HG02870 (cell line): ENCODE measurements at regions not wholly inside any gene's neighbourhood (a gene's known extent, or its start where the extent isn't known, plus 50 kb on each side); places are given as distances from the start of the nearest gene placed in this dataset.
"Not testable (repeated sequence)": the region's sequence is repeated elsewhere in the genome, so short reads cannot be mapped to it uniquely, and the experiment has no call there.

Source experiments
- ATAC-seq: cut with Tn5 transposase; IDR thresholded peaks from one replicate; pipeline ENCODE4 v1.9.1; 2021; ENCODE audit warnings: mild to moderate bottlenecking, moderate library complexity; ENCODE audit not compliant: unreplicated experiment

DNA sequence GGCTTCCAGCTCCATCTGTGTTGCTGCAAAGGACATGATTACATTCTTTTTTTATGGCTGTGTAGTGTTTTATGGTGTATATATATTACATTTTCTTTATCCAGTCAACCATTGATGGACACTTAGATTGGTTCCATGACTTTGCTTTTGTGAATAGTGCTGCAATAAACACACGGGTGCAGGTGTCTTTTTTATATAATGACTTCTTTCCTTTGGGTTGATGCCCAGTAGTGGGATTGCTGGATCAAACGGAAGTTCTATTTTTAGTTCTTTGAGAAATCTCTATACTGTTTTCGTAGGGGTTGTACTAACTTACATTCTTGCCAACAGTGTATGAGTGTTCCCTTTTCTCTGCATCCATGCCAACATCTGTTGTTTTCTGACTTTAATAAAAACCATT, 189.7 kb downstream of the ACTR3B start:
- no peak for ATAC-seq

DNA sequence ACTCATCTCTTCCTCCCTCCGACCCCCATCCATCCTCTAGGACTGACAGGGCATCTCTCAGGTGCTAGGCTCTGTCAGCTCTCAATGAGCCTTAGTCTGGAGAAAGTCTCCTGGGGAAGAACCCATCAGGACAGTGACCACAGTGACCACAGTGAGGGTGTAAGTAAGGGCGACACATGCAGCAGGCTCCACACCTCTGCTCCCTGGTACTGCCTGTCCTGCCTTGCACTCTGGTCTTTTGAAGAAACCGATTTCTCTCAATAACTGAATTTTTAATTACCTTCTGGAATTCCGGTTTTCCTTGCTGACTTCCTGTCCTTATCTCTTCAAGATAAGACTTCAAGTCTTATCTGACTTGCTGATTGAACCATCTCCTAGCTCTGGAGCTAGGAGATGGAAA, 190.2 kb downstream of the ACTR3B start:
- no peak for ATAC-seq

DNA sequence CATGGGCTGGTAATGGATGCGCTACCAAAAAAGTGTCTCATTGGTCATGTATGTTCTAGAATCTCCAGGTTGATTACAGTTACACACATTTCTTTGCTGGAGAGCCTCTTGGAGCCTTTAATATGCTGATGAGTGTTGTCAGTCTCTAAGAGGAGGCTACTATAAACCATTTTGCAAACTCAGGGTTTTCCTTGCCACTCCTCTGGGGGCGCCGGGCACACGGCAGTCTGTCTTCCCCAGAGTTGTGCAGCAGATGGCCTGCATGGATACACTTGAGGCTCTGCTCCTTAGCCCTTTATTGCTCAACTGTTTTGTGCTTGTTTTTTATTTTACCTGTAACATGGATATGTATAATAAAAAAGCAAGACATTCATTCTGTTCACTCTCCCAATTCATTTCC, 196.5 kb downstream of the ACTR3B start:
- no peak for ATAC-seq

DNA sequence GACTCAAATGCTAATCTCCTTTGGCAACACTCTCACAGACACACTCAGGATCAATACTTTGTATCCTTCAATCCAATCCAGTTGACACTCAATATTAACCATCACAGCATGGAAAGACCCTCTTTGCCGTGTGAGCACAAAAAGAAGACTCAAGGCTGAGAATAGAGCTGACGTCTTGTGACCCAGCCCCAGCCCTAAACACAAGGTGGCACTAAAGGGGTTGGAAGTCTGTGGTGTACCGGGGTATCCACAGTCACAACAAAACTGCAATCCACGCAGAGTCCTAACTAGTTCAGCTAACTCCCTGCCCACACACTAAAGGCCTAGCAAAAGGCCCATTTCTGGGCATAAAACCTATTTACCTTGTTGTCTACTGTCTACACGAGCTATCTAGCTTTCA, 200.1 kb downstream of the ACTR3B start:
- no peak for ATAC-seq

DNA sequence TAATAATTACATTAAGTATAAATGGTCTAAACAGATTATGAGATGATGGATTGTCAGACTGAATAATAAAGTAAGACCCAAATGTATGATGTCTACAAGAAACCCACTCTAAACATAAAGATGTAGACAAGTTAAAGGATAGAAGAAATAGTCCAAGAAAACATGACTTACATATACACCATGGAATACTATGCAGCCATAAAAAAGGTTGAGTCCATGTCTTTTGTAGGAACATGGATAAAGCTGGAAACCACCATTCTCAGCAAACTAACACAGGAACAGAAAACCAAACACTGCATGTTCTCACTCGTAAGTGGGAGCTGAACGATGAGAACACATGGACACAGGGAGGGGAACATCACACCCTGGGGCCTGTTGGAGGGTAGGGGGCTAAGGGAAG, 202.2 kb downstream of the ACTR3B start:
- ATAC-seq: not testable (repeated sequence)

DNA sequence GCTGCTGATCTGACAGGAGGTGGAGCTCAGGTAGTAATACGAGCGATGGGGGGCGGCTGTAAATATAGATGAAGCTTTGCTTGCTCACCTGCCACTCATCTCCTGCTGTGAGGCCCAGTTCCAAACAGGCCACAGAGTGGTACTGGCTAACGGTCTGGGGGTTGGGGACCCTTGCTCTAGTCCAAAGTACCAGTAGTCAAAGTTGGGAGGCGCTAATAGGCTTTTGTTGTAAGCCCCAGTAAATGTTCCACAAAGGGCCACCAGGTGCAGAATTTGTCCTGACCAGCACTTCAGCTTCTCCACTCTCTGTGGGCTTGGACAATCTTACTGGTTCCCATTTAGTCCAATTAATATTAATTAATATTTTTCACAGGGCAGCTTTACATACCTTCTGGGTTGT, 206.6 kb downstream of the ACTR3B start:
- ATAC-seq: no peak

DNA sequence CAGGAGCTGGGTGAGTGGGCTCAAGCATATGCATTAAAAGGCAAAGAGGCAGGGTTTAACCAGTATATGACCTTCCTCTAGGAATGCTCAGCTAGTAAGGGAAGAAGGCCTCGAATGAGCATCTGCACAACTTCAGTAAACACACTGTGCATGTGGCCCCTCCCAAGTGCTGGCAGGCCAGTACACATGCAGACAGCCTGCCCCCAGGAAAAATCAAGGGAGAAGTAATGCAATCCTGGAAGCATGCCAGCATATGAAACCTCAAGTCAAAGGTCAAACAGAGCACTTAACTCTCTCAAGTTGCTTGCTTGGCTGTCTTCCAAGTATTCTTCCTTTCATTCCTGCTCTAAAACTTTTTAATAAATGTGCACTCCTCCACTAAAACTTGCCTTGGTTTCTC, 208.4 kb downstream of the ACTR3B start:
- no peak for ATAC-seq

DNA sequence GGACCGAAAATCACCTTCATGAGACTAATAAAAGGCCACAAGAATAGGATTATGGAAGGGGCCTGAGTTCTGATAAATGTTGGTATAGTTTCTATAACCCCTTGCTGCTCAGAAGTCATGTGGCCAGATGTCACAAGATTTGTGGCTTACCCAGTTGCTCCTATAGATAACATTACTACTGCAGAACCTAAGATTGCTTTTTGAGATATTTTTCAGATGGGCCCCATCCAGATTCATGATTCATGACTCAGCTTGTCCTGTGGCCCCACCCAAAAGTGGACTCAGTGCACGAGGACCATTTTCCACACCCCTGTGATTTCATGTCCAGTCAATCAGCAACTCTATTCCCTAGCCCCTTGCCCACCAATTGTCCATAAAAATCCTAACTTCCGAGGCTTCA, 209.0 kb downstream of the ACTR3B start:
- no peak for ATAC-seq

DNA sequence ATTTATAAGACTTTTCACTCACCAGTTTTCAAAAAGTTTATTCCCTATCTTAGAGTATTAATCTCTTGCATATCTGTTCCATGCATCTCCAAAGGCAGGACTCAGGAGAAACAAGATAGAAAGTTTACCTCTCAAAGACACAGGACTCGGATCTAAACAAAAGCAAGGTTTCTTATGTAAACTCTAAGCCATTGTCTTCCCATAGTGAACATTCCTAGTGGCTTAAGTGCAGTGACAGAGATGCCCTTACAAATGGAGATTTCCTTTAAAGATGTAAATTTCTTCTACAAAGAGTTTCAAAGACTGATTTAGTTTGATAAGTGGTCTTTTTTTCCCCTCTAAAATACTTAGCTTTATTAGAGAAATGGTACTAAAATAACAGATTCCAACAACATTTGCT, 209.8 kb downstream of the ACTR3B start:
- no peak for ATAC-seq

DNA sequence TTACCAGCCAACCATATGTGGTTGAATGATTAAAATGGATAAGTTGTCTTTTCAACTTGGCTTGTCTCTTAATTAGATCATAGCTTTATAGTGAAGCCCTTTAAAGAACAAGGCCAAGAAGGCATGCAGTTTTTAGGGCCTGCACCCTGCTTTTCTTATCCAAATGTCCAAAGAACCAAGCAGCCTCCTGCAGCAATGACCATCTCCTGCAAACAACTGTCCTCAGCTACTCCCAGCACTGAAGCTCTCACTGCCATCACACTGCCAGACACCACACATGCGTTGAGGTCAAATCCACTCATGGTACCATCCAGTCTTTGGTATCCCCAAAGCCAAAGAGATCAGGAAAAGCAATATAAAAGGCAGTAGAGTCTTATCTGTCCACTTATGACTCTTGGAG, 210.3 kb downstream of the ACTR3B start:
- ATAC-seq: no peak

DNA sequence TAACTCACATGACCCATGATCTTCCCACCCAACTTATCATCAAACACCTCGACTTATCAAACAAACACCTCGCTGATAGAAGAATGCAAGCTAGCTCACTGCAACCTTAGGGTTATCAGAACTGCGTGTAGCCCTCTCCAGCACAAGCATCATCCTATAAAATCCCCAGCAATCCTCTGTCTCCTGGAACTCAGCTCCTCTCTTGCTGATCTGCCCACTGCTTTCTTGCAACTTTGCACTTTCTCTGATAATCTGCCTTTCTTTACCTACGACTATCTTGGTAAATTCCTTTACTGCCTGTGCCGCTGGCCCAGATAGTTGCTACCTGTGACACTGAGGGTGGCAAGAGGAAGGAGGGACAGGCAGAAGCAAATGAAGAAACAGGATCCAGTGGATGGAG, 210.9 kb downstream of the ACTR3B start:
- no peak for ATAC-seq

DNA sequence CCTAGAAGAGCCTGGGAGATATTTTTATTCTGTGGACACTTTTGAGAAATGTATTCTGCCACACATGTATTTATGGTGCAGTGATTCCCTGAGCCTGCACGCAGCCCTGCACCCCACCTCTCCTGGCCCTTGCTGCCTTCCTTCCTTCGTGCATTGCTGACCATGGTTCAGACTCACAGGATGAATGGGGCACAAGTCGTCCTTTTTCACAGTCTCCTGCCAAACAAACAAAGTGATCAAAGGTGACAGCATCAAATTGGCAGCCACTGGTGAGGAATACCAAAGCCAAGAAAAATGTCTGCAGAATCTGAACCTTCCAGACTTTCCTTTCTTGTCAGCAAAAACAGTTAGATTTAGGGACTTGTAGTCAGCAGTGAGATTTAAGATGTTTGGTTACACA, 215.0 kb downstream of the ACTR3B start:
- ATAC-seq: no peak

DNA sequence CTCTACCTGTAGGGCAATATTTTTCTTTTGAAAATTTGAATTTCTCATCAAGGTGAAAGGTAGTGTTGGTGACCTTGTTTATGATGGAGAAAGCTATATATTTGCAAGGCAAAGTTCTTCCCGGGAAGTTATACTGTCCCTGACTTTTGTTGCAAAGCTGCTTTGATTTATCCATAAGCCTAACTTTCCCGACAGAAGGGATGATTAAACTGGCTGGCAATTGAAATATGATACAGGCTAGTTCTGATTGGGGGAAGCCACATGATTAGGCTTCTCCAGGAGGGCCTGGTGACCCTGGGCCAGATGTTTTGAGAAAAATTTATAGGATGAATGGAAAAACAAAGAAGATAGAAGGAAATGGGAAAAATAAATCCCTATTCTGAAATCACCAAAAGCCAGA, 215.5 kb downstream of the ACTR3B start:
- no peak for ATAC-seq

DNA sequence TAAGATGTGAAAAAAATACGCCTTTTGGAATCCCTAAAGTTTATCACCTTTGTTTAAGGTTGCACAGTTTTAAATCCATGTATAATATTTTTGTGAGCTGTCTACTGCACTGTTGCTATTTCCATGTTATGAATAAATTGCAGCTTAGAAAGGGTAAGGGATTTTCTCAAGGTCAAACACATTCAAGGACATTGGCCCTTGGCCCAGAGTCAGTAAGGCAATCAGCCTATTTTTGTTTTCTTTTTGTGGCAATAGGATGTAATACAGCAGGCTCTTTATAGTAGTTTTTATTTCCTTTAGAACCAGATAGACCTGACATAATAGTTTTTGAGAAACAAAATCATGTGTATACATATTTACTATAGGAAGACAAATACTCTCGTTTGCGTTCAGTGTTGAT, 219.8 kb downstream of the ACTR3B start:
- no peak for ATAC-seq

DNA sequence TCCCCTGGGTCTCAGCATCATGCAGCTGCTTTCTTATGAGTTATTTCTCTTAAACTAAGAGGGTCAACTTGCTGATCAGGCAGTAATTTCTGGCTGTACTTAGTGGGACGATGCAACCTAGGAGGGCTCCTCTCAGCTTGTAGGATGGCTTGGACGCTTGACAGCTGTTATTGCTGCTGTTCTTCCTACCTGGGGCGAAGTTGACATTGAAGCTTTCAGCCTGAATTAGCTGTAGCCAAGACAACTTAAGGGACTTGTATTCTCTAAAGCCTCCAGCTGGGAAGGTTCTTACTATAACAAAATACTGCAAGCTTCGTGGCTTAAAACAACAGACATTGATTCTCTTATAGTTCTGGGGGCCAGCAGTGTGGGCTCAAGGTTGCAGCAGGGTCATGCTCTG, 224.9 kb downstream of the ACTR3B start:
- ATAC-seq: no peak

DNA sequence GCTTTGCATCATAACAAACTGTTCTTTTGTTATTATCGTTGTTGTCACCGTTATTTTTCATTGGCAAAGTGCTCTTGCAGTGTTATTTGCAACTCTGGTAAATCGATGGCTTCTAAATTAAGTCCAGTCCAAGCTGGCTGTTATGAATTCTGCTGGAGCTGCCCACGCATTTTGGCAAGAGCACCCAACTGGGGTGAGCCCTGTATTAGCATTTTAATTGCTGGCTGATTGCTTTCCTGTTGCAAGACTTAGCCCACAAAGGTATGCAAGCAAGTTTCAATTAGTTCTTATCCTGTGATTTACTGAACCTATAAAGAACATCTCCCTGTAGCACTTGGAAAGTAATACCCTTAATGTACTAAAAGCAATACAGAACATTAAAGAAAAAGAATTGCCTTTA, 226.8 kb downstream of the ACTR3B start:
- ATAC-seq: no peak

DNA sequence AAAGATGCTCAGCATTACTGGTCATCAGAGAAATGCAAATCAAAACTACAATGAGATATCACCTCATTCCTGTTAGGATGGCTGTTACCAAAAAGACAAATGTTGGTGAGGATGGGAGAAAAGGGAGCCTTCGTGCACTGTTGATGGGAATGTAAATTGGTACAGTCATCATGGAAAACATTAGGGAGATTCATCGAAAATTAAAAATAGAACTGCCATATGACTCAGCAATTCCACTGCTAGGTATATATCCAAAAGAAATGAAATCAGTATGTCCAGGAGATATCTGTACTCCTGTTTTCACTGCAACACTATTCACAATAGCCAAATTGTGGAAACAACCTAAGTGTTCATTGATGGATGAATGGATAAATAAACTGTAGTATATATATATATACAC, 228.1 kb downstream of the ACTR3B start:
- ATAC-seq: no peak

DNA sequence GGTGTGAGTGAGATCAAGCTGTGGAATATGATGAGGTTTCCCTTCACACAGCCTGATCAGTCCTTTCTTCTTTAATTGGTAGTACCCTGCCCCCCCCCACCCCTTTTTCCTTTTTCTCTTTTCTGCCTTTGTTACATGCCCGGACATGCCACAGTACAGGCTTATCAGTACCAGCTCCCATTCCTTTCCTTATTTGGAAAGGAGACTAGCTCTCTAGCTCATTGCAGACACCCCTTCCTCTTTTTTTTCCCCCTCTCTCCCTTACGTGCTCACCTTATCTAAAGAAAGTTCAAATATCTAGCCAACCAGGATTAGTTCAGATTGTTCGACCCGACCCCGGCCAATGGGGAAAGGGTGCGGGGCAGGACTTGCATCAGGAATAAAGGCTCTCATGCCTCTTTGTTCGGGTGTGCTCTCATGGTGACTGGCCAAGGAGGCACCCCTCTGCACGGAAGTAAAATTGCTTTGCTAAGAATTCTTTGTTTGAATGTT, 230.4 kb downstream of the ACTR3B start:
- no peak for ATAC-seq

DNA sequence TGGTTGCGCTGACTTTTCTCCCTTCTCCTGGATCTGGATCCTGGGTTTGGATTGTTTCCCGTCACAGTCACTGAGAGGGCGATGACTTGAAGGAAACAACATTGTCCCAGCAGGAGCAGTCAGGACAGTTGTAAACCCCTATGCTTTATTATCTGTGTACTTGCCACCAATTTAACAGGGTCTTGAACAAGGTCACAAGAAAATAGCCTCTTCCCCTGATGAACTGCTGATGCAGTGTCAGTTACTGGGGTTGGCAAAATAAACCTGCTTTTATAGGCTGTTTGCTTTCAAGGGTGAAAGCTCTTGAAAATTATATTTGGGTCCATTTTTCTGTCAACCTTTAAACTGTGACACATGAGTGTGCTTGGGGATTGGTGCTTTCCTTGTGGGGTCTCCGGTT, 238.9 kb downstream of the ACTR3B start:
- ATAC-seq: no peak

DNA sequence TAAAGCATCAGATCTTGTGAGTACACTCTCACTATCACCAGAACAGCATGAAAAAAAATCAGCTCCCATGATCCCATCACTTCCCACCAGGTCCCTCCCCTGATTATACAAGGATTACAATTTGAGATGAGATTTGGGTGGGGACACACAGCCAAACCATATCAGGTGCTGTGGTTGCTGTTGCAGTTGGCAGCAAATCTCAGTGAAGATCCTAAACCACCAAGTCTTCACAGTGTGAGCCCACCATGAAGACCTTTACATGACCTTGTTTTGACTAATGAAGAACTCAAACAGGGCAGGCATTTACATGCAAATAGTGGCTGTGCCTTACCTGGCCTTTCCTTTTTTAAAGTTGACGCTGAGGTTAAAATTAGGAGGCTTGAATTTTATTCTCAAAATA, 242.6 kb downstream of the ACTR3B start:
- no peak for ATAC-seq

DNA sequence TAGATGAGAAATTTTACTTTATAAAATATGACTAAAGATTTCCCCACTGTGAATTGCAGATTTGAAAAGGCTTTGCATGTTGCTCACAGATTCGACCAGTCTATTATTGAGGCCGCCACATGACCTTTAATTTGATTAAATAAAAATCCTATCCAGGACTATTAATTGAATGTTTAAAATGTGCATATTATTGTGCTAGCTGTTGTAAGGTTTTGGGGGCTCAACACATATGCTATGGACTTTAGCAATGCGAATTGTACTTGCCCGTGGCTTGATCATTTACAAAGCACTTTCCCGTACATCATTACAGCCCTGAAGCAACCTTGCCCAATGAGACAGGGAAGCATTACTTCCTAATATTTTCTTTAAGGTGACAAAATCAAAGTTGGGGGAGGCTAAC, 243.0 kb downstream of the ACTR3B start:
- ATAC-seq: no peak

DNA sequence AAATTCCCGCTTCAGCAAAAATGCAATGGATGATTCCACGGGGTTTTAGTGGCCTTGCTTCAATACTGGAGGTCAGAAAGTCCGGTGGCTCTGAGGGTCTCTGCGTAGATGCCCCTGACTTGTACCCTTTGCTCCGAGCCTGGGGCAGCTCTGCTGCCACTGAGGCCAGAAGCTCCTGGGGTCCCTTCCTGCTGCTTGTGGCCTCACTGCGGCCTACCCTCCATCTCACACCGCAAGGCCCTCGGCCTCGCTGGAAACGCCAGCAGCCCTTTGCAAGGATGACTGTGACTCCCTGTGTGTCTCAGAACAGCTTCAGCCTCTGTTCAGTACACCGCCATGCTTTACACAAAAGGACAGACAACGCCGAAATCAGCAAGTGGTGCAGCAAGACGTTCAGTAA, 244.8 kb downstream of the ACTR3B start:
- no peak for ATAC-seq

DNA sequence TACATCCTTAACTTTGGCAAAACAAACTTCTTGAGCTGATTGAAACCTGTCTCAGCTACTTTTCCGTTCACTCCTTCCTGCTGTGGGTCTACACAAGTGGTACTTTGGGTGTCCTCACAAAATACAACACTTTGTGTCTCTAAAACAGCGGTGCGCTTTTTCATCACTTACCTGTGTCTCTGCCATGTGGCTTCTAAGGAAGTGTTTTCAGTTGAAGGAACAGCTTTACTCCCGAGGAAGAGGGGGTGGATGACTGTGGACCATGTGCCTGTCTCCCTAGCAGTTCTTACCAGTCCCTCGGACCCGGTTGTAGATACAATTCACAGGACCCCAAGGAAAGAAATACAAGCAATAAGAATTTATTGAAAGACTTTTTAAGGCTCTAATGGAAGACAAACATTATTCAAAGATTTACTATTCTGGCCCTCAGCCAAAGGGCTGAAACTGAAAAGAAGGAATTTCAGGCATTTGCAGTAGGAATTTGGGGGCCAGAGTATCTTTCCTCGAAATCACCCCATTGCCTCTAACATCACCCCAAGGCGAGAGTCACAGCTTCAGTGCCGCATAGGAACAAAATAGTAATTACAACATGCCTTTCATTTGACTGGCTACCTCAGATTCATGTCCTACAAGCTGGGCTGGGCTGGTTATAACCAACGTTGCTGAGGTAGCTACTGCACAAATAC, 246.3 kb downstream of the ACTR3B start:
- no peak for ATAC-seq
